ENCODE measurements at regions not wholly inside any gene's neighbourhood (a gene's known extent, or its start where the extent isn't known, plus 50 kb on each side); places are given as distances from the start of the nearest gene placed in this dataset.

DNA sequence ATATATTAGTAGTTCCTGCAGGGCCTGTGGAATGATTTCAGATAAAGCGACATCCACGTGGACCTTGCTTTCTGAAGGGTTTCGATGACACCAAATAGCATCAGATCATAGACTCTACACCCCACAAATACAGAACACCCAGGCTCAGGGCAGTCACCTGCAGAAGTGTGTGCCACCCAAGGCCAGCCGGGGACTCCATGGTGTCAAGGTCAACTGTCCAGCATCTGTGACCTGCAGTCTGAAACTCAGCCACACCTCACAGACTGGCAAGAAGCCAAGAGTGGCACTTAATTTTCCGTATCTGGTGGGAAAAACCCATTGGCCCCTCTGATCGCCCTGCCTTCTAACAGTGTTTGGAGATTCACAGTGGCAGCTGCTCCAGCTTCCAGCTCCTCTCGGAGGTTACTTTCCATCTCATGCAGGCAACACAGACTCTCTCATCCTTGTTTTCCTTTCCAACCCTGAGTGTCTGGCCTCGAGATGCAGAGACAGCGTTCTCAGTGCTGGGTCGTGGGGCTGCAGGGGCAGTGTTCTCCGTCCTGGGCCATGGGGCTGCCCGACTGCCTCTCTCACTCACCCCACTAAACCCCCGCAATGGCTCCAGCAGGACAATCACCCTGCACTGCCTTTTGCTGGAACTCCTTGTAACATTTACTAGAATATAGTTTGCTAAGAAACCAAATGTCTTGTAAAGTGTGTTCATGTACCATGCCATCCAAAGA is 221.9 kb downstream of the IRX2 start:
- no peak for DNase-seq

DNA sequence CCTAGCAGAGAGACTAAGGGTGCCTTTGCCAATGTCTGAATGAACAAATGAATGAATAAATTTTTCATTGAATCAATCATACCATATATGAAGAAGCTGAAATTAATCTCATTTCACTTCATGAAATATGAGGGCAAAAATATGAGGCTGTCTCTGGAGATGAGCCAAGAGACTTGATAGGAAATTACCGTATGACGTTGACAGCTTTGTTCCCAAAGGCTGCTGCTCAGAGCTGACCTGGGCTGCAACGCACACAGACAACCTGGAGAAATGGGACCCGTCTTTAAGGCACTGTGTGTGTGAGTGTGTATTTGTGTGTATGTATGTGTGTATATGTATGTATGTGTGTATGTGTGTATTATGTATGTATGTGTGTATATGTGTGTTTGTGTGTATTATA is 226.1 kb downstream of the IRX2 start:
- no peak for DNase-seq

DNA sequence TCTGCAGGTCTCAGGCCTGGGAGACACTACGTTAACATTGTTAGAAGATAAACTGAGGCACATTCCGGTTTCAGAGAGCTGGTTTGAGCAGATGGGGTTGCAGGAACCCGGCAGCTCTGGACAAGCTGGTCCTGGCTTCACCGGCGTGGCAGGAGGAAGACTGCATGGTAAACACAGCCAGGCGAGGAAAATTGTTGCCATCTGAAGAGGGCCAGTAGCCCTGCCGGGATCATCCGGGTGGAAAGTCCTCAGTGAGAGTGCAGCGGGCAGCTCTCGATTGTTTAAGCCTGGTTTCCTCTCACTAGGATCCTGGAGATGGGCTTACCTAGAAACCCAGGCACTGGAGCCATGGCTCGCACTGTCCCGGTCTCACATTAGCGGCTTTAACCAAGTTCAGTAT is 226.9 kb downstream of the IRX2 start:
- no peak for DNase-seq

DNA sequence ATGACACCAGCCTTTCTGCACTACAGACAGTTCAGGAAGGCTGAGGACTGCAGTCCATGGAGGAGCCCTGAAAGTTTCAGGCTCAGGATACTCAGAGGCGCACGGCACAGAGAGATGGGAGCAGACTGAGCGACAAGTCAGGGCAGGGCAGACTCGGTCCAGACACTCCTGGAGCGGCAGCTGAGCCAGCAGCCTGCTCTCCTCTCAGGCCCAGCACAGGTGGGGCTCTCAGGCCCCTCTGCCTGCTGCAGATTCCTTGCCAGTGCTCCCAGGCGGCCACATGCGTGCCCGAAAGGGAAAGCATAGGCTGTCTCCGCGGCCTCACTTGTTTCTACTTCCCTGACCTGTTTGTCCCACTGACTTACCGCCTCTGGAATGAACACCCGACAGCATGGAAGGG is 228.3 kb downstream of the IRX2 start:
- no peak for DNase-seq

DNA sequence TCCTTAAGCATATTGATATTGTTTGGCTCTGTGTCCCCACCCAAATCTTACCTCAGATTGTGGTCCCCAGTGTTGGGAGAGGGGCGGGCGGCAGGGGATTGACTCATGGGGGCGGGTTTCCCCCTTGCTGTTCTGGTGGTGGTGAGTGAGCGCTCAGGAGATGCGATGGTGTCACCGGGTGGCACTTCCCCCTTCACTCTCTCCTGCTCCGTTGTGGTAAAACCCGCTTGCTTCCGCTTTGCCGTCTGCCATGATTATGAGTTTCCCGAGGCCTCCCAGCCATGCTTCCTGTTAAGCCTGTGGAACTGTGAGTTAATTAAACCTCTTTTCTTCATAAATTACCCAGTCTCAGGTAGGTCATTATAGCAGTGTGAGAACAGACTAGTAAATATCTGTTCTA is 229.1 kb downstream of the IRX2 start:
- DNase-seq = no peak

DNA sequence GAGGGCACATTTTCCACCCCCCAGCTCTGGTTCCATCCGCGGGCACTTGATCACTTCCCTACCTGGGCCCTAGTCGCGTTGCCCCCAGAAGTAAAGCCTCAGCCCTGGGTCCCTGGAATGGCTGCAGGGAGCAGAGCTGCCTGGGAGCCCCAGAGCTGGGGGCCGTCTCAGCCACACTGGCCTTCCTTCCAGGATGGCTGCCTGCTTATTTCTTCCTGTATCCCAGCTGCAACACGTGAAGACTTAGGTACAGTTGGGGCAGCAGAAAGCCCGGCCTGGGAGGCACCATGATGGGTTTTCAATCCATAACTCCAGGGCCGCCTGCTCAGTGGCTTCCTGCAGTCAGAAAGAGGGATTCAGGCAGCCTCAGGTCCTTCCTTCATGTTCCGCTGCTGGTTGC is 232.3 kb downstream of the IRX2 start:
- no peak for DNase-seq

DNA sequence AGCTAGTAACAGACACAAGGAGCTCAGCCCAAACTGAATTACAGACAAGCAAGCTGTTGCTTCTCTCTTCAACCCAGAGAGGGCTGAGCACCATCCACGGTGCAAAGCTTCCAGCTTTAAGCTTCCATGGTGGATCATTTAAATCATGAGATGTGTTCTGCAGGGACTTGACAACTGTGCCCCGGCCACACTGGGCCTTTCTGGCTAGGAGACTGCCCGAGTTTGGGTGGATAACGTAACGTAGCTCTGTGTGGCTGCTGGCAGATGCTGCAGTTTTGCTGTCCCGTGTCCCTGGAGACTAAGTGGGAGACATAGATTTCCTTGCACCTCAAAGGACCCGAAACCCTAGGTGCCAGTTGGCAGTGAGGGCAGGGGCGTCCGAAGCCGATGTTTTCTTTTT is 234.0 kb downstream of the IRX2 start:
- no peak for DNase-seq

DNA sequence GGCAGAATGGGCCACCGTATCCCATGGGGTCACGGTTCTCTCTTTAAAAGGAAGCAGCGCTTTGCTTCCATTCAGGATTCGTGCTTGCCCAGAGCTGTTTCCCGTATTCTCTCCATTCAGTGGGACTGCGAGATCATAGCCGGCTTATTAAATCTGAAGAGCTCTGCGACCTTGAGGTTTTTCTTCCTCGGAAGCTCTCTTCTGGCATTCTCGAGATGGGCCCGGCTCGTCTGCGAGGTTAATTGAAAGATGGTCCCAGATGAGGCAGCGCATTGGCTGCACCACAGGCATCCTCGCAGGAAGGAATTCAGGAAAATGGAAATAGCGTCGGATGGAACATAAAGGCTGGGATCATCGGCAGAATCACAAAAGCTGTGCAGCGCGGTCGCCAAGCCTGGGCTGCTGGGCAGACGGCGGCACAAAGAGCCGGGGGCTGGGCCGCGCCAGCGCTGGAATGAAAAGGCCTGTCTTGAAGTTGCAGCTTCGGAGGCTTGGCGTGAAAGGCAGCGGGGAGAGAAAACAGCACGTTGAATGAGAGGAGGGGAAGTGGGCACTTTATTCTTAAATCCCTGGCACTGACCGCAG is 236.2 kb downstream of the IRX2 start:
- no peak for DNase-seq

DNA sequence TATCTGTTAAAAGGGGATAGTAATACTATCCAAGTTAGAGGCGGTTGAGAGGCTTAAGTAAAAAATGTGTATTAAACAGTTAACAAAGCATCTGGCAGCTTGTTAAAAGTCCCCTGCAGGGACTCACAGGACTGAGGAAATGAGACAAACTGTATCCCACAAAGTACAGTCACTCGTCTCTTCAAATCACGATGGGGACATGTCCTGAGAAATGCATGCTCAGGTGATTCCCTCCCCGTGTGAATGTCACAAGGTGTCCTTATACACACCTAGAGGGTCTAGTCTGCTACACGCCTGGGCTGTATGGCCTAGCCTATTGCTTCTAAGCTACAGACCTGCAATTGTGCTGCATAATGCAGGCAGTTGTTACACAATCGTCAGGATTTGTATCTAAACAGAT is 237.0 kb downstream of the IRX2 start:
- DNase-seq = no peak

DNA sequence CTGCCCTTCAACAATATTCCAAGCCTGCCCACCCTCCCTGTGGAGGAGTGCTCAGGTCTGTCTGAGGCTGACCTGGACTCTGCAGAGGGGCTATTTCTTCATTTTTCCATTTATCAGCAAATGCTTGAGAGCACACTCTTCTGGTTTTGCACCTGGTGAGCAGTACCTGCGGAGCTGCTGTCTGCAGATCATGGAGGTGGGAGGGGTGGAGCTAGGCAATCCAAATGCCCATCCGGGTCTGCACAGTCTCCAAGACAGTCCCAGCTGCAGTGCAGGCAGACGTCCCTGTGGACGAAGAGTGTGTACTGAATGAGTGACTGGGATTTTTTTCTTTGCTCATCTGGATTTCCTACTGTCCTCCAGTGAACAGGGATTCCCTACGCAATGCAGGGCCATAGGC is 239.8 kb downstream of the IRX2 start:
- no peak for DNase-seq

DNA sequence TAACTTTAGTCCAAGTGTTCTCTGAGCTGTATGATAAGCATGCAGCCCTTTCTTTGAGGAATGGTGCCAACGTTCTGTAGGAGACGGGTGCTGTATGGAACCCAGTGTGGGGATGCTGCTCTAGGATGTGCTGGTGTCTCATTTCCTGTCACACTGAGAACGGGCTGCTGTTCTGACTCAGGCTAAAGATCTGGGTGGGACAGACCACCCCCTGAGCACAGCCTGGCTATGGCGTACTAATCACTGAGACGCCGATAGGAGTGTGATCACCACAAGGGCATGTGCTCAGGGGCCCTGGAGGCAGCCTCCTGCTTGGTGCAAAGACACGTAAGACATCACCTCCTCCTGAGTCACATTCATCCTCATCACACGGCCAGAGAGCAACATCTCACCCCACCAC is 240.4 kb downstream of the IRX2 start:
- no peak for DNase-seq

DNA sequence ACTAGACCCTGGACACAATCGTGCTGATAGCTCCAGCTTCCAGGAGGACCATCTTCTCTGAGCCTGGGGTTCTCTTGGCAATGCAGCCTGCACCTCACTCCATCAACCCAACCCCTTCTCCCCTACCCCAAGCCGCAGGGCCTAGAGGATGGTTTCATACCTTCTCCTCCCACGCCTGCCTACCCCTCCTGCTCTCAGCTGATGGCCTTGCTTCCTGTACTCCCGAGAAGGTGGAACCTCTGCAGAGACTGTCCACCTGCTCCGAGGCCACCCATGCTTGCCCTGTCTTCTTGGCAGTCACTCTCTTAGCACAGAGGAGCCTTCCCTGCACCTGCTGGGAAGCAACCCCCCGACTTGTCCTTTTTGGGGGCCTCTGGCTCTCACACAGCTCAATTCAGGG is 241.9 kb downstream of the IRX2 start:
- DNase-seq = no peak

DNA sequence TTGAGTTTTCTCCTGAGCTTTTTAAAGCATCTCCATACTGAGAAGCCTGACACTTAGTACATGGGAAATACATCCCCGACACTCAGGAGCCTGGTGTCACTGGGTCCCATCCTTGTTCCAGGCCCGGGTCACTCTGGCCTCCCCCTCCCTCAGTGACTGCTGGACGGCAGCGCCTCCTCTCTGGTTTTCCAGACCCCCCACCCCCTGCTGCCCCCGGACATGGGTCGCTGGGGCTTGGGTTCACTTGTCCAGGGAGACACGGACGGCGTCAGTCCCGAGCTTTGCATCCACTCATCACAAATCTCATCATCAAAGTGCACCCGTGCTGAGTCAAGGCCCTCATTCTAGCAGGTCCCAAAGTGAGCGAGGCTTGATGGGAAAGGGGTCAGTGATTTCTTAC is 243.0 kb downstream of the IRX2 start:
- DNase-seq = no peak

DNA sequence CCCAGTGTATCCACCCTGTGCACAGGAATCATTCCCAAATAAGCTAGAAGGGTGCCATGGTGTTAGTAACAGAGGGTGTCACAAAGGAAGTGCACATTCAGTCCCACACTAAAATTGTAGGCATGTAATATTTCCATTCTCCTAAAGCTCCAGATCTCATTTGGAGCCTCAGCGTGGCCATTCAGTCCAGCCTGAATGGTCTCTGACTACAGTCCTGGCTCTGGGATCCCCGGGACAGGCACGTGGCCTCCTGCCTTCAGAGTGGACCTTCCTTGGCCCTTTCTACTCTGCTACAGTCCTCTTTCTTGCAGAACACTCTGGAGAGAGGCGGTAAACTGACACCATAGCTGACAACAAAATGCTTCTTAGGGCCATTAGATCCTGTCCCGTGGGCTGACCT is 243.9 kb downstream of the IRX2 start:
- no peak for DNase-seq

DNA sequence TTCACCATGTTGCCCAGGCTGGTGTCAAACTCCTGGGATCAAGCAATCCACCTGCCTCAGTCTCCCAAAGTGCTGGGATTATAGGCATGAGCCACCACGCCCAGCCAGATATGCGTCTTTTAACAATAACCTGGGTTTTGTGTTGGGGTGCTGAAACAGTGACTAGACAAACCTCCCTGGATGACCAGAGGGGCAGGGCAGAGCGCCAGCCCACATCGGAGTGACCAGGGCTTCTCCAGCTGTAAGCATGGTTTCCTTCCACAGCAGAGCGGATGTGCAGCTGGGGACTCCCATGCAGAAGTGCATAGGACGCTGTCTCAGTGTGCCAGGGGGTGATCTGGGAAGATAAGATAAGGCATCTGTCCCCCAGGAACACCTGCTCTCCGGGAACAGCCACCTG is 244.9 kb downstream of the IRX2 start:
- DNase-seq = no peak

DNA sequence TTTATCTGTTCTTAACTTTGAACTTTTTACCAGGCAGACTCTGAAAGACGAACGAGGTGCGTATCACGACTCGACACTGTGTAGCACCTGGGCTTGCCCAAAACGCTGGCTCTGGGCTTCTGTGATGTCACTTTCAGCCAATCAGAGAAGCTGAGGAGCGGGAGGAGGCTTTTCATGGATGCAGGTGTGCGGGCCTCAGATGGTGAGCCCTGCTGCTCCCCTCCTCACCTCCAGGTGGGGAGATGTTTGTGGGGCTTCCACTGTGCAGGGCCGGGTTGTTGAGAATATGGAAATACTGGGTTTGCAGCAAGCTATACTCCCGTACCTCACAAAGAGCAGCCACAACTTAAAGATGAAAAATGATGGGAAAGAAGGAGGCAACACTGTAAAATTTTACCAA is 246.3 kb downstream of the IRX2 start:
- no peak for DNase-seq

DNA sequence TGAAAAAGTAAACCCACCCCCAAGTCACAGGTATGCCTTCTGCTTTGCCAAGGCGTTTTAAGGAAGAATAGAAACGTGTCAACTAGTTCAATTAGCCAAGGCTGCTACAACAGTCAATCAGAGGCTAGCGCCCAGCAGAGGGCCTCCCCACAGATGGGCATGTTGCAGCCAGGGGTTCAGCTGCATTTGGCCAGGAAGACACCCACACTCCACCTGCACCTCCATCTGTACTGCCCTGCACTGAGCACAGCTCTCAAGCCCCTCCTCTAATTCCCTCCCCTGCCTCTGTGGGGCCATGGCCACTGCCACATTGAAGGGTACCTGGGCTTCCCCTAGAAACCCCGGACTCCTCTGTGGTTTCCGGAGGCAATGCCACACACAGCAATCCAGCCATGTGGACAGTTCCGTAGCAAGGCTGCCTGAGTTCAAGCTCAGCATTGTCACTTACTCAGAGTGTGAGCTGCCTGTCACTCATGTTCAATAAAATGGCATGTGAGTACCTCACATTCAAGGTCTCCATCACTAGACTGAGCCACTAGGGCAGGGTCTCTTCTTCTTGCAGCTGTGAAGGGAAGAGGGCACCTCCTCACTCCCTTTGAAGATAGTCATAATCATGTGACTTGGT is 248.4 kb downstream of the IRX2 start:
- no peak for DNase-seq

DNA sequence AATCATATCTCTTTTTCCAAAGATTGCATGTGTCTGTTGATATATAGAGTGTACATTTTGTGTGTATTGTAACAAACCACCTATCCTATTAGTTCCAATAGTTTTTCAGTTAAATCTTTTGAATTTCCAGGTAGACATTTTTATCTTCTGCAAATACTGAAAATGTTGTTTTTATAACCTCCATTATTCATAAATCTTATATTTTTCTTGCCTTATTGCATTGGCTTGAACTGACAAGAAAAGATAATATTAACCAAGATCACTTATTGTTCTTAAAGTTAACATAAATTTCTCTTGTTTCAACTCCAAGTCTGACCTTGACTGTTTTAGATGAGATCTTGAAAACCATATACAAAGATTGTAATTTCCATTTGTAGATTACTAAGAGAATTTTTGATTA is 251.6 kb downstream of the IRX2 start:
- no peak for DNase-seq

DNA sequence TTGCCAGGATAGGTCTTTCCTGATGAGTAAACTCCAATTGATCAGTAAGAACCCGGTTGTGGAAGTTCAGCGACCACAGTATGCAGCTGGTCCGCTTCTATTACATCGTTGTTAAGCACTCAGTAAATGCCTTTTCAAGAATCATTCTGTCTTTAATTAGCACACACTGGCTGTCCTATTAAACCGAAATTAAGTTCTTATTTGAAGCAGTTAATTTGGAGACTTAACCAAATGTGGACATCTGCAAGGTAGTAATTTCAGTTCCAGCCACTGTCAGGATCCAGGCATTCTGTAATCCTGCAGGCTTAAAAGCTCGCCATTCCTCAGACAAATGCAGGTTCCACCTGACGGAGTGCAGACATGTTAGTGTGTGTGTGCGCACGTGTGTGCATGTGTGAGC is 254.6 kb downstream of the IRX2 start:
- DNase-seq = no peak

DNA sequence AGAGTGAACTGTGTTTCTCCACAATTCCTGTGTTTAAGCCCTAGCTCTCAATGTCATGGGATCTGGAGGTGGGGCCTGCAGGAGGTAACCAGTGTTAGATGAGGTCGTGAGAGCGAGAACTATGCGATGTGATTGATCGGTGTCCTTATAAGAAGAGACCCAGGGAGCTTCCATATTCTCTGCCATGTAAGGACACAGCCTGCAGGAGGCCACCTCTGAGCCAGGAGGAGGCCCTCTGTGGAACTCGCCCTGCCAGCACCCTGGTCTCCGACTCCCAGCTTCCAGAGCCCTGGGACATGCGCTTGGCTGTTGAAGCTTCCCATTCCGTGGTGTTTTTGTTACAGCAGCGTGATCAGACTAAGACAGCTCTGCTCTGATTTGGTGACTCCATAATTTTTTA is 255.4 kb downstream of the IRX2 start:
- no peak for DNase-seq

DNA sequence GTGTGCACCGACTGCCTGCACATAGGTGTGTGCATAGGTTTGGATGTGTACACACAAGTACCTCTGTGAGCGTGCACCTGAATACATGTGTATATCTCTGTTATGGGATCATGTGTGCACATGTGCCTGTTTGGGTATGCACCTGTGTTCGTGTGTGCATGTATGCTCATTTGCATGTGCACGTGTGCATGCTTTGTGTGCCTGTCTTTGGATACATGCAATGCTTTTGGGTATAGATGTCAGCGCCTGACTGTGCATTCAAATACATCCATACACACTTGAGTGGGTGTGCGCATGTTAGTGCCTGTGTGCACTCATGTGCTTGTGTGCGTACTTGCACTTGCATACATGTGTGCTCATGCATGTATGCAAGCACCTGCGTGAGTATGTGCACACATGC is 258.1 kb downstream of the IRX2 start:
- DNase-seq = no peak

DNA sequence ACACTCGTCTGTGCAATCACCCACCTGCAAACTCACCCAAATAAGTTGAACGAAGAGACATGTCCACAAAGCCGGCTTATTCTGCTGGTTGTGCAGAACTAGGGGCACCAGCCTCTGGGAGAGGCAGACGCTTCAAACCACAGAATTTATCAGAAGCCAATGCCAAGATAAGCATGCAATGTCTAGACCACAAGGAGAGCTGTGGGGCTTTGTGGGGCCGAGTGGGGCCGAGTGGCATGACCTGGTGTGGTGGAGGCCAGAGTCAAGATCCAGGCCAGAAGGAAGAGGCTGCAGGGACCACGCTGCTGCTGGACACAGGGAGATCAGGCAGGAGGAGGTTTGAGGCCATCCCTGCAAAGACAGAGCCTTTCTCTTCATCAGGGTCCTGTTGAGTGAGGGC is 259.0 kb downstream of the IRX2 start:
- no peak for DNase-seq

DNA sequence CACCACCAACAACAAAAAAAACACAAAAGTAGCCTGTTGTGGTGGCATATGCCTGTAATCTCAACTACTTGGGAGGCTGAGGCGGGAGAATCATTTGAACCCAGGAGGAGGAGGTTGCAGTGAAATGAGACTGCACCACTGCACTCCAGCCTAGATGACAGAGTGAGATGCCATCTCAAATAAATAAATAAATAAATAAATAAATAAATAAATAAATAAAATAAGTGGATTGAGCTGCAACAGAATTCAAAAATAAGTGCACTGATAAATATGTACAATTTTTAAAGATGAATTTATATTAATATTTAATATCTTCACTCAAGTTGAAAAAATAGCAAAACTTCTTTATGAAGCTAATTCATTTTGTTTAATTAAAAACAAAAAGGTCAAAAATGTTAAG is 259.6 kb downstream of the IRX2 start:
- DNase-seq = no peak

DNA sequence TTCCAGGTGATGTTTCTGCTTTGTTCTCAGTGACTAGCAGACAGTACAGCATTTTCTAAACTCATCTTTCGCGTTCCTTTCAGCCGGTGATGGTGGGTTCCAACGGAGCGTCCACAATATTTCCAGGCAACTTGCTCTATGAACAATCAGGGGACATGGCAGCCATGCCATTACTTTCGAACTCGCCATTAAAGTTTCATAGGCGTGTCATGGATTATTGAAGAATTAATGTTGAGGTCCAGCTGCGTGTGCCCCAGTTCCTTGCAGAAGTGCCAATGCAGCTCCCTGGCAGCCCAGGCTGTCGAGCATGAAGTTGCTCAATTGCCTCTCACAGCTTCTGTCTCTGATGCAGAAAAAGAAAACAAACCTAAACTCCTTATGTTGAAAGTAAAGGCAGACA is 262.2 kb downstream of the IRX2 start:
- DNase-seq = no peak

DNA sequence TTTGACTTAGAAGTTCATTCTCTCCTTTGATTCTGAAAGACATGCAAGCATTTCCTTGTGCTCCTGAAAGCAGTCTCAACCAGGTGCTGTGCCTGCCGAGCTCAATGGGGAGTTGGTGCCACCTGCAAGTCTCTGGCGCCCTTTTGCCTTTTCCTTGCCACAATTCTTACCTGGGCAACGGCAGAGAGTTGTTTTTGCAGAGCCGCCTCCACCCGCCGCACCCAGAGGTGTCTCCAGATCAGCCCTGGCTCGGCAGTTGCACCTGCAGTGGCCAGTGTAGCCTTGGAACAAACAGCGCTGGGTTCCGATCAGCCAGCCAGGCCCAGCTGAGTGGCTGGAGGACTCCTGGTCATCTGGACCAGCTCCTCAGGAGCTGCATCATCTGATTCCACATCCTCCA is 262.9 kb downstream of the IRX2 start:
- no peak for DNase-seq
